ENCODE measurements at regions not wholly inside any gene's neighbourhood (a gene's known extent, or its start where the extent isn't known, plus 50 kb on each side); places are given as distances from the start of the nearest gene placed in this dataset.

DNA sequence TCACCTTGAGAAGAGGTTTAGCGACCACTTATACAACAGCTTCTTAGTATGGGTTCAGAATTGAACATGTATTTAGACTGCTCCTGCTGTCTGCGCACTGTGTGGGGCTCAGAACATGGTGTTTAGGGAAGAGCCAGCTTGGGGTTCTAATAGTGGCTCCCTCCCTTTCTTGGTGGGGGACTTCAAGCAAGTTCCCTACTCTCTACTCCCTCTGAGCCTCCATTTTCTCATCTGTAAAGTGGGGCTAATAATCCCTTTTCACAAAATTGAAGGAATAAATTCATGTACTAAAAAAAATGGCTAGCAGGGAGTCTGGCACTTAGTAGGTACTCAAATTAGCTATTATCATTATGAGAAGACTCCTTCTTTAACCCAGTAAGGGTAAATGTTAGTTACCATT is 97.5 kb upstream of the SPATA12 start:
- TF ChIP-seq CTCF (IDR thresholded peaks at IDR 0.05): no peak
- DNase-seq: no peak
- Histone ChIP-seq H3K27me3 (no peaks in the 10 kb centered on the region), H3K4me1 (no peaks in the 10 kb centered on the region), H3K4me3 (no peak overlapping the region), H3K36me3 (no peaks in the 10 kb centered on the region), H3K27ac (no peak overlapping the region), H3K9me3 (no peaks in the 10 kb centered on the region)
- intact Hi-C loops (cut with DNase I; ENCODE audit: low total_unique reads): no loop called here

DNA sequence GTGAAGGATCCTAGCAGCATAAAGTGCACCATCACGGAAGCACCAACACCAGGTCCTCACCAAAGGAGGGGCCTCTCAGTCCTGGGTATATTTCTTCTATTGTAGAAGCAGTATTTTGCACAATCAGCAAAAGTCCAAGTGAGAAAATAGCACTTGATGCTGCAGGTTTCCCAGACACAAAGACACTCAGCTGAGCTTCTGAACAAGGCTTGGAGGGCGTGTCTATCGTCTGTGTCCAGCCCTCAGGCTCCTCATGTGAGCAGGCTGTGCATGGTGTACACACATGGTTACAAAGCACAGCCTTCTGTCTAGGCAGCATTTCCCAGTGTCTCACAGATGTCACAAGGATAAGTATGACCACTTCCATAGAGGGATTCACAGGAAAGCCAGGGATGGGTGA is 98.3 kb upstream of the SPATA12 start:
- no peaks in the 10 kb centered on the region for H3K27me3 ChIP-seq
- TF ChIP-seq CTCF (IDR thresholded peaks at IDR 0.05): no peak
- intact Hi-C loops (cut with DNase I; ENCODE audit: low total_unique reads): no loop called here
- no peaks in the 10 kb centered on the region for H3K36me3 ChIP-seq
- DNase-seq: no peak
- no peaks in the 10 kb centered on the region for H3K4me1 ChIP-seq
- H3K27ac ChIP-seq: no peak overlapping the region
- no peak overlapping the region for H3K4me3 ChIP-seq
- H3K9me3 ChIP-seq: no peaks in the 10 kb centered on the region

DNA sequence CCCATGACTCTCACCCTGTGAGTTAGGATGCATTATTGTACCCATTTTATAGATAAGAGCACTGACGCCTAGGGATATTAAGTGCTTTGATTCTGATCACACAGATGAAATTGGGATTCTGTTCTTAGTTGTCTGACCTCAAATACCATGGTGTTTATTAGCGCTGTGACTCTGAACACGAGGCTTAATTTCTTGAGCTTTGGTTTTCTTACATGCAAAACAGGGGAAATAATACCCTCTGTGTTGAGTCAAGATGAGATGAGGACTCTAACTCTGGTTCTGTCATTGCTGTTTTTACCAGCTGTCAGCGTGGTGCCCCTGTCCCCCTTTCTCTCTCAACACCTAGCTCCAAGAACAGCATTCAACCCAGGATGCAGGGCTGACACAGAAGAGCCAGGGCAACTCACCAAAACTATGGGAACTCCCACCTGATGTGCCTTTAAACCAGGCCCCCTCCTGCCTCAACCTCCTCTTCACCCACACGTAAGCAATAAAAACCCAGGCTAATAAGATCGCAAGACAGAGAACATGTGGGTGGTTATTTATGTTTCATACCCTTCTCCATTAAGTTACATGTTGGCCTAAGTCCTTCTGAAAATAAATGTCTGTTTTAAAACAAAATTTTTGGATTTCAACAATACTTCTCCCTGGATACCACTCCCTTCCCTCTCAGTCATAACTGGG is 100.1 kb upstream of the SPATA12 start:
- H3K4me3 ChIP-seq: no peak overlapping the region
- H3K9me3 ChIP-seq: no peaks in the 10 kb centered on the region
- TF ChIP-seq CTCF (IDR thresholded peaks at IDR 0.05): no peak
- H3K27me3 ChIP-seq: no peaks in the 10 kb centered on the region
- H3K27ac ChIP-seq: no peak overlapping the region
- no peaks in the 10 kb centered on the region for H3K4me1 ChIP-seq
- H3K36me3 ChIP-seq: no peaks in the 10 kb centered on the region
- no peak for DNase-seq
- intact Hi-C loops (cut with DNase I; ENCODE audit: low total_unique reads): no loop called here

- DNase-seq: no peak
- no peak overlapping the region for H3K27ac ChIP-seq
- intact Hi-C loops (cut with DNase I; ENCODE audit: low total_unique reads): no loop called here
- H3K27me3 ChIP-seq: no peaks in the 10 kb centered on the region
- H3K36me3 ChIP-seq: no peaks in the 10 kb centered on the region
- TF ChIP-seq CTCF (IDR thresholded peaks at IDR 0.05): no peak
- no peak overlapping the region for H3K4me3 ChIP-seq
- H3K4me1 ChIP-seq: no peaks in the 10 kb centered on the region
- no peaks in the 10 kb centered on the region for H3K9me3 ChIP-seq
Measured at GRCh38 chr3:56958879-56959278, 101.6 kb upstream of the SPATA12 start.

DNA sequence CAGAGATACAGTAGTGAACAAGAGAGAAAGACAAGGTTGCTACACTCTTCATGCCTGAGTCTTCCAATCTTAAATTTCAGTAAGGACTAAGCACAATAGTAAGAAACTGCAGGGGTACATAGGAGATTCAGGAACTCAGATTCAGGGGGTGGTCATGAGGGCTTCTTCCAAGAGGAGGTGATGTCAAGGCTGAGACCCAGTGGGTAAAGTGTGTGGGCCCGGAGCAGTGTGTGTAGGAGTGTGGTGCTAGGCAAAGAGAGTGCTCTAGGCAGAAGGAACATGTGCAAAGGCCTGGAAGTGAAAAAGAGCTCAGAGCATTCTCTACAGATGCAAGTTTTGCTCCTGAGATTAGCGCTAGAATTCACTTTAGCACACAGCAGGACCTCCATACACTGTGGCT is 102.9 kb upstream of the SPATA12 start:
- DNase-seq: no peak
- Histone ChIP-seq H3K36me3 (no peaks in the 10 kb centered on the region), H3K4me3 (no peak overlapping the region), H3K4me1 (no peaks in the 10 kb centered on the region), H3K27ac (no peak overlapping the region), H3K9me3 (no peaks in the 10 kb centered on the region), H3K27me3 (no peaks in the 10 kb centered on the region)
- intact Hi-C loops (cut with DNase I; ENCODE audit: low total_unique reads): no loop called here
- no peak for TF ChIP-seq CTCF (IDR thresholded peaks at IDR 0.05)

DNA sequence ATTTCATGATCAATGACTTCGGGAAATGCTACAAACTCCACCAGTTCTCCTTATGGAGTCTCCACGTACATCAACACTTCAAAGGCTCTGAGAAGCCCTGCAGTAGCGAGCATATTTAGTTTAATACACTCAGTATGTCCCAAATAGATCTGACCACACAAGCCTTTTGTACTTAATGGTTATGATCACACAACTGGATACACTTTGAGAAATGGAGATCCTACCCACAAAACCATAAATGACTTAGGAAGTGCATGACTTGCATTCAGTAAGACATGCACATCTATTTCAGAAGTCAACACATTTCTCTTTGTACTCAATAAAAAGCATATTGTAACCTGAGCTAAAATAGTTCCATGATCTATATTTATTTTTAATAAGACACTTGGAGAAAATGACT is 103.6 kb upstream of the SPATA12 start:
- intact Hi-C loops (cut with DNase I; ENCODE audit: low total_unique reads): no loop called here
- no peak overlapping the region for H3K4me3 ChIP-seq
- TF ChIP-seq CTCF (IDR thresholded peaks at IDR 0.05): no peak

More for the DNA sequence above, 103.6 kb upstream of the SPATA12 start:
- Histone ChIP-seq H3K4me1 (no peaks in the 10 kb centered on the region), H3K27ac (no peak overlapping the region), H3K27me3 (no peaks in the 10 kb centered on the region), H3K36me3 (no peaks in the 10 kb centered on the region), H3K9me3 (no peaks in the 10 kb centered on the region)
- no peak for DNase-seq
